ENCODE measurements at regions not wholly inside any gene's neighbourhood (a gene's known extent, or its start where the extent isn't known, plus 50 kb on each side); places are given as distances from the start of the nearest gene placed in this dataset.
"Not testable (repeated sequence)": the region's sequence is repeated elsewhere in the genome, so short reads cannot be mapped to it uniquely, and the experiment has no call there.

- FAIRE-seq (no peak), DNase-seq (ENCODE audit: insufficient read length, low spot score) (no peak)
- no peak for TF ChIP-seq CTCF (IDR thresholded peaks at IDR 0.05; ENCODE audit: insufficient read depth, missing control alignments)
Measured at GRCh38 chr14:105917933-105918436, 391.6 kb downstream of the TMEM121 start.

GRCh38 chr14:105918496-105919262 lies 392.3 kb downstream of the TMEM121 start:
- no peak for TF ChIP-seq CTCF (IDR thresholded peaks at IDR 0.05; ENCODE audit: insufficient read depth, missing control alignments)
- DNase-seq (ENCODE audit: insufficient read length, low spot score) (no peak), FAIRE-seq (no peak)

GRCh38 chr14:105919458-105920150 lies 393.2 kb downstream of the TMEM121 start:
- no peak for FAIRE-seq
- DNase-seq (ENCODE audit: insufficient read length, low spot score) = no peak
- TF ChIP-seq CTCF (IDR thresholded peaks at IDR 0.05; ENCODE audit: insufficient read depth, missing control alignments) = no peak

- not testable (repeated sequence) for DNase-seq (ENCODE audit: insufficient read length, low spot score); FAIRE-seq
Measured at GRCh38 chr14:105920151-105920700, 393.8 kb downstream of the TMEM121 start.

- FAIRE-seq; DNase-seq (ENCODE audit: insufficient read length, low spot score): not testable (repeated sequence)
Measured at GRCh38 chr14:105920803-105921755, 394.7 kb downstream of the TMEM121 start.

GRCh38 chr14:105921781-105922180 lies 395.4 kb downstream of the TMEM121 start:
- FAIRE-seq; DNase-seq (ENCODE audit: insufficient read length, low spot score): not testable (repeated sequence)

GRCh38 chr14:105923520-105924191 lies 397.3 kb downstream of the TMEM121 start:
- not testable (repeated sequence) for FAIRE-seq; DNase-seq (ENCODE audit: insufficient read length, low spot score)

- TF ChIP-seq CTCF (IDR thresholded peaks at IDR 0.05; ENCODE audit: insufficient read depth, missing control alignments) = no peak
- FAIRE-seq (no peak), DNase-seq (ENCODE audit: insufficient read length, low spot score) (no peak)
Measured at GRCh38 chr14:105924951-105925591, 398.7 kb downstream of the TMEM121 start.
